ENCODE measurements at regions not wholly inside any gene's neighbourhood (a gene's known extent, or its start where the extent isn't known, plus 50 kb on each side); places are given as distances from the start of the nearest gene placed in this dataset.
"Not testable (repeated sequence)": the region's sequence is repeated elsewhere in the genome, so short reads cannot be mapped to it uniquely, and the experiment has no call there.

DNA sequence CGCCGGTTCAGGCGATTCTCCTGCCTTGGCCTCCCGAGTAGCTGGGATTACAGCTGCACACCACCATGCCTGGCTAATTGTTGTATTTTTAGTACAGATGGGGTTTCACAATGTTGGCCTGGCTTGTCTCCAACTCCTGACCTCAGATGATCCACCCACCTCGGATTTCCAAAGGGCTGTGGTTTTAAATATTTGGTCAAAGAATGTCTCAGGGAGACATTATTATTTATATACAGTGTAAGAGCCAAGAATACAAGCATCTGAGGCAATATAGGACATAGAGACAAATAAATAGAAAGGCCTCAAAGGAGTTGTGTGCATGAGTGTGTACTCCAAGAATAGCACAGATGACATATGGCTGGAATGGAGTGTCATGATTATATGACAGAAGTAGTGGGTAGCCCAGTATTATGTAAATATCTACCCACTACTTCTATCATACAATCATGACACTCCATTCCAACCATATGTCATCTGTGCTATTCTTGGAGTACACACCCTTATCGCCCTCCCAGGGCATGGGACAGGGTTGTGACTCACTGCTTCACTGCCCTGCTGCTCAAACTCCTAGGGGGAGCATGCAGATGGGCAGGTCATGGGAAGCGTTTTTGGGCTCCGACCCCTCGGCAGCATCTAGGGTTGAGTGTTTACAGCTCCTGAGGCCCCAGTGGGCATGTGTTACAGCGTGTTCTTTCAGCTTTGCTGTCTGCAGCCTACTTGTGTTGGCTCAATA is 1649.8 kb upstream of the PCDH10 start:
- DNase-seq (ENCODE audit: low read depth), result no peak

DNA sequence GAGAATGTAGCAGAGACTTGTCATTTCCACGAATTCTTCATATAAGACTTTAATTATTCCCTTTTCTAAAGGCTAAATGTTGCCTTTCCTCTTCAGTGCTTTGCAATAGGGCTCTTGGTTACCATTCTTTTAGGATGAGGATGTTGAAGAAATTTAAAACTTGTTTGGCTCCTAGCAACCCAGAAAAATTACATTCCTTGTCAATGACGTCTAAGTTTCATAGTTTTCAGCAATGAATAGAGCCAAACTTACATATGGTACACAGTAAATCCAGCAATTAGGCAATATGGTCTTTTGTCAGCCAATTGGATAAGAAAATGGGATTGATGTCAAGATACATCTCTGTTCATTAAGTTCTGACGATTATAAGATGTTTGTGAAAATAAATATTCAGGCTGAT is 1639.6 kb upstream of the PCDH10 start:
- DNase-seq (ENCODE audit: low read depth), result no peak

DNA sequence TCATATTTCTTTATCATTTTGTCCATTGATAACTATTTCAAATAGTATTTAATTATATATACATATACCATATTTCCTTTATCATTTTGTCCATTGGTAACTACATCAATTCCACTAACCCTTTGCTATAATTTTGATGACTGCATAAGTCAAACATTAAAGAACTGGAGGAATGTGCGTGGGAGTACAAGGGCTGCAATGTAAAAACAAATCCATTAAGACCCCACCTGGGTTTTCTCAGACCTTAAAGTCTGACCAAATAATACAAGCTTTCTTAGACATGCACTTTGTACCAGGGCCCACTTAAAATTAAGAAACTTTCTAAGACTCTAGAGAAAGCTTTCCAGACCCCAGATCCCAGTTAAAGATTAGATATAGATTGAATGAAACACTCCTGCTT is 1622.4 kb upstream of the PCDH10 start:
- DNase-seq (ENCODE audit: low read depth), result no peak

DNA sequence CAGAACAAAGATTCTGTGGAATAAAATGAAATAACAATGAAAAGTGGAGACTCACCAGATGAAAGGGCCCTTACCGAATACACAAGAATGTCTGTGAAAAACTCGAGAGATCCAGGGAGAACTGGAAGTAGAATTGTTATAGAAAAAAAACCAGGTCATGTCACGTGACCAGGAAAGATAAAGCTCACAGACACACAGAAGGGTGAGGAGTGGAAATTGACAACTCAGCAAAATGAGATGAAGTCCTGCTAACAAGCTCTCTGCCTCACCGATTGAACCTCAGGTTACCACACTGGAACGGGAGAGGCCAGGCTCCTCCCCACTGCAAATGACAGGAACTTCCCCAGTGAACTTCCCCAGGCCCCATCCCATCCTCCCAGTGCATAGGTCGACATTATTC is 1618.0 kb upstream of the PCDH10 start:
- DNase-seq (ENCODE audit: low read depth), result no peak

- no peak for DNase-seq (ENCODE audit: low read depth)
Observed at GRCh38 chr4:131534944-131535645, 1614.0 kb upstream of the PCDH10 start.

DNA sequence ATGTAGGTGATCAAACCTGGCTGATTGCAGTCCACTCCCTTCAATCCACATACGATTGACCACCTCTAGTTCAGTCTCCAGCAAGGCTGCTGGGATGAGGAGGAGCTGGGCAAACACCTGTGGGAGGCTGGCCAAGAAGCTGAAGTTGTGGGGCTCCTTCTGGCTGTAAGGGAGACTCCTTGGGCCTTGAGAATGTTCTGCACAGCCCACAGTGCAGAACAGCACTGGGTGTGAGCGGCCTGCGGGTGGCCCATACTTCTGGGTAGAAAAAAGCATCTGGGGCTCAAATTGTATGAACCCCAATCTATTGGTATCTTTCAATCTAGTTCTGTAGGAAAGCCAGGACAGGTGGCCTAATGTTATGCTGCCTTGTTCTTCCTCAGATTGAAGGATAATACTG is 1608.8 kb upstream of the PCDH10 start:
- no peak for DNase-seq (ENCODE audit: low read depth)

DNA sequence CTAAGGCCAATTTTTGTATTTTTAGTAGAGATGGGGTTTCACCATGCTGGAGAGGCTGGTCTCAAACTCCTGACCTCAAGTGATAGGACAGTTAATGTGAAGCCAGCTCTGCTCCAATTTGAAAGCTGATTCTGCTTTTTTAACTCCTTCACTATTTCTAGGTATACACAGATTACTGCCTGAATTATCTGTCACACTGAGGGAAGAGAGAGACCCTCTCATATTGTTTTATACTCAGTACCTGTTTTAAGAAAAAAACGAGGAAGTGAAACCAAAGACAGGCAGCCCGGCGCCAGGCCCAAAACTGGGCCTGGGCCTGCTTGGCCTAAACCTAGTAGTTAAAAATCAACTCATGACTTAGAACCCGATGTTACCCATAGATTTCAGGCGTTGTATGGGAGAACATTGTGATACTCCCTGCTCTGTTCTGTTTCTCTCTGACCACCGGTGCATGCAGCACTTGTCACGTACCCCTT is 1601.5 kb upstream of the PCDH10 start:
- DNase-seq (ENCODE audit: low read depth), result no peak

DNA sequence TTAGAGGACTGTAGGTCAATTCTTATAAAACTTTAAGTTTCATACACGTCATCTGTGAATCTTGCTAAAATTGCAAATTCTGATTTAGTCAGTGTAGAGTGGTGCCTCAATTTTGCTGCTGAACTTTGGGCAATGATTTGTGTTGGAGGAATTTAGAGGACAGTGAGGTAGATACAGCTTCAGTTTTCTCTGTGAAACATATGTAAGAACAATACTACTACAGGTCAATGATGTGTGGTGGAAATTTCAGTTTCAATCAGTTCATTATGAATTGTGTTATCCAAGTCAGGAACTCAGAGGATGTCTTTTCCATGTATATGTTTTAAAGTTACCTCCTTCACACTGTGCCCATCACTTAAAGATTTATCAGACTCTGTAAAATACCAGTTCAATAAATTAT is 1597.8 kb upstream of the PCDH10 start:
- no peak for DNase-seq (ENCODE audit: low read depth)

- no peak for DNase-seq (ENCODE audit: low read depth)
Observed at GRCh38 chr4:131566026-131566425, 1583.1 kb upstream of the PCDH10 start.

GRCh38 chr4:131584587-131584986 is 1564.5 kb upstream of the PCDH10 start:
- DNase-seq (ENCODE audit: low read depth), result no peak

DNA sequence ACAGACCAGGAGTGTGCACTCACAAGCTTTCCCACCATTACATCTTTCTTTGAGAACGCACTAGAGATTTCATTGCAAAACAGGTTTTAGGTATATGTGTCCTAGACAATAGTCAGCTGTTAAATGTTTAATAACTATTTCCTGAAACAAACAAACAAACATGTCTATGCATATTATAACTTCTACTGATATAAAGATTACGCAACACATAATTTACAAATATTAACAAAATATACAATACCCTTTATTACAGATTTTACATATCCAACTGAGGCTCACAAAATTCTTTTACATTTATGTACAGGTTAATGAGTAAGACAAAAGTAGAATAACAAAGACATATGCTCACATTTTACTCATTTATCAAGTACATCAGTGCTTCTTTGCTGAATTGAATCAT is 1554.0 kb upstream of the PCDH10 start:
- no peak for DNase-seq (ENCODE audit: low read depth)

DNA sequence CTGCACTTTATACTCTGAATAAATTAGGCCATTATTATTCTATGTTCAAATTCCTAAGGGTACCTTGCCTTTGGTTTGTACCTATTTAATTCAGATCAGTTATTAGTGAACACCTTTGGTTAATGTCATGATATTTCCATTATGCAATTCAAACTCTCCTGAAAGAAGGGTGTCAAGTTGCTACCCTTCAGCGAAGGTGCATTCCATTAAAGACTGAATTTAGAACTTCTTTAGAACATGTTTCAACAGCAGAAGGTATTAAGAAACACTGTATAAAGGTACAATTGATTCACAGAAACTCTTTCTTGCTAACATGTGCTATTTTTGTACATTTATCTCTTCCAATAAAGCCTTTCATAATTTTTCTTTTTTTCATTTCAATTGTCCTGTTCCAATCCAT is 1545.4 kb upstream of the PCDH10 start:
- DNase-seq (ENCODE audit: low read depth), result no peak

DNA sequence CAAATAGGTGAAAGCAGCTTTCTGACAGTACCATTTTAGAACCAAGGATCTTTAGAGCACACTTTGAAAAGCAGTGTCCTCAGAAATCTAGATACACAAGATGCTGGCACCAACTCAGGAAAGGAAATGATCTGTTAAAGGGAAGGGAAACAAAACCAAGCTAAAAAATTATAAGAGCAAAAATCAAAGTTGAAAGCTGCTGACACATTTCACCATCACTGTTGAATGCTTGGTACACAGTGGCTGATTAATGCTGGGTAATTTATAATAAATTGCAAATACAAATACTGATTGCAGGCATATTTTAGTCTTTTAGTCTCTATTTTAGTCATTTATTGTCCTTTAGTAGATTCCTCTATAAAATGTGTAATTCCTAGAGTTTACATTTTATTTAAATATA is 1540.1 kb upstream of the PCDH10 start:
- DNase-seq (ENCODE audit: low read depth), result no peak

- not testable (repeated sequence) for DNase-seq (ENCODE audit: low read depth)
Observed at GRCh38 chr4:131610517-131610916, 1538.6 kb upstream of the PCDH10 start.

- no peak for DNase-seq (ENCODE audit: low read depth)
Observed at GRCh38 chr4:131613086-131613823, 1535.8 kb upstream of the PCDH10 start.

- no peak for DNase-seq (ENCODE audit: low read depth)
Observed at GRCh38 chr4:131613824-131614216, 1535.3 kb upstream of the PCDH10 start.

- DNase-seq (ENCODE audit: low read depth), result no peak
Observed at GRCh38 chr4:131632877-131633276, 1516.2 kb upstream of the PCDH10 start.

DNA sequence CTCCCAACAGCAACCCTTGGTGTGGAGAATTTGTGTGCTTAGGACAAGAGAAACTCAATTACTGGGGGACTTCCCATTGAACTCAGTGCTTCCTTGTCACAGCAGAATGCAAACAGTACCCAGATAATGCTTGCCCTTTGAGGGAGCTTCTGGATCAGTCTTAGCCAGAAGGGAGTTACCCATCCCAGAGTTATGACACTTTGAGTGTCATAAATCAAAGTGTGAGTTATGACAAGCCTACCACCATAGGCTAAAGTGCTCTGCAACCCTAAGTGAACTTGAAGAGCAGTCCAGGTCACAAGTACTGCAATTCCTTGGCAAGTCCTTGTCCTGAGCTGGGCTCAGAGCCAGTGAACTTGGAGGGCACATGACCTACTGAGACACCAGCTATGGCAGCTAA is 1513.9 kb upstream of the PCDH10 start:
- DNase-seq (ENCODE audit: low read depth), result no peak

GRCh38 chr4:131638781-131639180 is 1510.3 kb upstream of the PCDH10 start:
- DNase-seq (ENCODE audit: low read depth), result no peak

GRCh38 chr4:131644619-131645018 is 1504.5 kb upstream of the PCDH10 start:
- DNase-seq (ENCODE audit: low read depth), result no peak

DNA sequence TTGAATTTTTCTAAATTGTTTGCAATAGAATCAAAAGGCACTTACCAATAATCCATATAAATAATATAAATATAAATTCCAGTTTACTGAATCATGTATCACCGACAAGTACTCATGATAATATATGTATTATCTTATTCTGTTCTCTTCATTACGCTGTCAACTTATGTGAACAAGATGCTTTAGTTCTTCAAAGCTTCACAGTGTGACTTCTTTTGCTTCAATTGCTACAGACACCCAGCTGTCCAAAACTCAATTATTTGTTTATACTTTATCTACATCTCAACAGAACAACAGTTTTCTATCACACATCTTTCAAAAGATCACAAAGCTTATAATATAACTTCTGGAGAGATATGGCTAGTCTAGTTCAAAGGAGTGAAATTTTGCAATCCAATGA is 1499.9 kb upstream of the PCDH10 start:
- DNase-seq (ENCODE audit: low read depth), result no peak

GRCh38 chr4:131650951-131651350 is 1498.1 kb upstream of the PCDH10 start:
- DNase-seq (ENCODE audit: low read depth), result no peak

DNA sequence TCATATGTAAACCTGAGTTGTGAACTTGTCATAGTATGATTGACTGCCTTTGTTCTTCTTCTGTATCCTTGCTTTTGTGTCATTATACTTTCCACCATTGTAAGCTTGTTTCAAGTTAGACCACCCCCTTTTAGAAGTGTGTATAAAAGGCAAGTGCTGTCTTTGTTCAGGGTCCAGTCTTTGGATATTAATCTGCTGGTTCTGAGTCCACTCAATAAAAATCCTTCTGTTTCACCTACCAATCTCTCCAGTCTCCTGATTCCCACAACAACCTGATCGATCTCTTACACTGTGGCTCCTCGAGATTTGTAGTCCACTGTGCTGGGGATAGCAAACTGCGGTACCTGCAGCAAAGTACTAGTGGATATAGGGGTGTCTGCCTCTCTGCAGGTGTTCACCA is 1465.8 kb upstream of the PCDH10 start:
- DNase-seq (ENCODE audit: low read depth), result not testable (repeated sequence)
